A549 (cell line): ENCODE measurements at regions not wholly inside any gene's neighbourhood (a gene's known extent, or its start where the extent isn't known, plus 50 kb on each side); places are given as distances from the start of the nearest gene placed in this dataset.

Source experiments
- ATAC-seq, 2 experiments: fragments of 200-7000 bp in 1 of 2; fragments of >200 bp in 1 of 2; cut with Nextera tagmentation in 1 of 2; cut with Tn5 transposase in 1 of 2; 3 replicates each; pipeline versions ENCODE4 v1.8.0 to v1.9.1; 2018 to 2020; ENCODE audit warnings: mild to moderate bottlenecking in 1 of 2, moderate library complexity in 1 of 2
- CTCF ChIA-PET: fragments of 300-600 bp; sonication (Branson Sonifier 250); formaldehyde crosslinking; extraction: SDS; loops from one replicate; lab custom pipeline; 2021; ENCODE audit warnings: antibody characterized with exemption, inconsistent platforms; lab: Yijun Ruan, JAX
- POLR2A ChIA-PET: fragments of 350-600 bp; formaldehyde crosslinking; extraction: SDS; loops from one replicate; lab custom pipeline; 2021; ENCODE audit warnings: antibody characterized with exemption, inconsistent platforms; lab: Yijun Ruan, JAX
- DNase-seq, 2 experiments: peaks; one replicate each; pipeline versions ENCODE4 v3.0.0 to v3.0.0-alpha.2; 2011 to 2016; ENCODE audit warnings: low read depth in 1 of 2, low spot score in 1 of 2
- FAIRE-seq: peaks from 2 replicates; lab custom pipeline; 2011; peaks lifted over from hg19 to GRCh38; lab: Jason Lieb, UNC
- H3K27ac ChIP-seq, 2 experiments: fragments of >200 bp; sonication (Bioruptor Twin); formaldehyde crosslinking; 3 replicates each; pipeline ENCODE4 v1.5.1; 2016 to 2017
- H3K4me1 ChIP-seq: fragments of >200 bp; sonication (Bioruptor Twin); formaldehyde crosslinking; 3 replicates; pipeline ENCODE4 v1.6.1; 2016
- H3K4me2 ChIP-seq: fragments of >200 bp; sonication (Bioruptor Twin); formaldehyde crosslinking; 3 replicates; pipeline ENCODE4 v1.6.1; 2016
- H3K4me3 ChIP-seq: fragments of >200 bp; sonication (Bioruptor Twin); formaldehyde crosslinking; 3 replicates; pipeline ENCODE4 v1.5.1; 2016
- H3K9me3 ChIP-seq: fragments of >200 bp; sonication (Bioruptor Twin); formaldehyde crosslinking; 3 replicates; pipeline ENCODE4 v1.6.1; 2016
- BHLHE40 ChIP-seq: IDR thresholded peaks from 2 replicates; pipeline ENCODE4 v1.6.1; 2012; ENCODE audit warnings: low read depth, low read length, inconsistent platforms
- CHD2 ChIP-seq: fragments of 150-350 bp; IDR thresholded peaks from 2 replicates; pipeline ENCODE4 v1.6.1; 2014; ENCODE audit warnings: low read length; ENCODE audit not compliant: partially characterized antibody
- EHMT2 ChIP-seq: fragments of 200-600 bp; sonication (generic); IDR thresholded peaks from 2 replicates; pipeline ENCODE4 v1.6.1; 2016; ENCODE audit warnings: antibody characterized with exemption, low read depth, mild to moderate bottlenecking, moderate library complexity
- ESRRA ChIP-seq: fragments of 150-350 bp; IDR thresholded peaks from 2 replicates; pipeline ENCODE4 v1.6.1; 2014; ENCODE audit warnings: mild to moderate bottlenecking, low read length, borderline replicate concordance
- FOSB ChIP-seq: fragments of 250-450 bp; sonication (Bioruptor Pico); IDR thresholded peaks from 2 replicates; pipeline ENCODE4 v1.5.0; 2020; ENCODE audit warnings: mild to moderate bottlenecking, moderate library complexity
- FOSL2 ChIP-seq, 2 experiments: fragments of 450-650 bp in 1 of 2; fragments of >200 bp in 1 of 2; sonication (Bioruptor Twin) in 1 of 2; formaldehyde crosslinking; IDR thresholded peaks; 2 replicates each; pipeline versions ENCODE4 v1.5.0 to v1.6.1; 2016 to 2020; ENCODE audit warnings: mild to moderate bottlenecking in 1 of 2, moderate library complexity in 1 of 2
- FOXS1 ChIP-seq: fragments of 250-450 bp; sonication (Bioruptor Pico); IDR thresholded peaks from 2 replicates; pipeline ENCODE4 v1.5.0; 2020; ENCODE audit warnings: mild to moderate bottlenecking, moderate library complexity
- HOXA7 ChIP-seq: fragments of 250-450 bp; sonication (Bioruptor Pico); IDR thresholded peaks from 2 replicates; pipeline ENCODE4 v1.5.0; 2020; ENCODE audit warnings: mild to moderate bottlenecking, moderate library complexity
- HOXB13 ChIP-seq: fragments of 250-450 bp; sonication (Bioruptor Pico); IDR thresholded peaks from 2 replicates; pipeline ENCODE4 v1.5.0; 2020; ENCODE audit warnings: low read depth, mild to moderate bottlenecking, moderate library complexity
- HOXB5 ChIP-seq: fragments of 250-450 bp; sonication (Bioruptor Pico); IDR thresholded peaks from 2 replicates; pipeline ENCODE4 v1.5.0; 2020; ENCODE audit warnings: mild to moderate bottlenecking, moderate library complexity
- JUN ChIP-seq, 2 experiments: fragments of >200 bp; sonication (Bioruptor Twin); formaldehyde crosslinking; IDR thresholded peaks; 2 replicates in 1 of 2; 3 replicates in 1 of 2; pipeline ENCODE4 v1.6.1; 2016 to 2017
- KDM1A ChIP-seq: fragments of 200-600 bp; sonication (generic); IDR thresholded peaks from 2 replicates; pipeline ENCODE4 v1.6.1; 2016; ENCODE audit warnings: low read depth, mild to moderate bottlenecking
- KDM5A ChIP-seq: fragments of 200-600 bp; sonication (generic); IDR thresholded peaks from 2 replicates; pipeline ENCODE4 v1.6.1; 2016; ENCODE audit warnings: antibody characterized with exemption, mild to moderate bottlenecking
- MAZ ChIP-seq: fragments of 150-350 bp; IDR thresholded peaks from 2 replicates; pipeline ENCODE4 v1.6.1; 2014; ENCODE audit warnings: antibody characterized with exemption, low read depth, low read length, borderline replicate concordance
- NPAS2 ChIP-seq: fragments of 250-450 bp; sonication (Bioruptor Pico); IDR thresholded peaks from 2 replicates; pipeline ENCODE4 v1.8.0; 2022; ENCODE audit warnings: mild to moderate bottlenecking, moderate library complexity, borderline replicate concordance
- NR3C1 ChIP-seq: fragments of >200 bp; sonication (Bioruptor Twin); formaldehyde crosslinking; IDR thresholded peaks from 3 replicates; pipeline ENCODE4 v1.6.1; 2017
- PHF8 ChIP-seq: fragments of 200-600 bp; sonication (generic); IDR thresholded peaks from 2 replicates; pipeline ENCODE4 v1.6.1; 2016; ENCODE audit warnings: low read depth, mild to moderate bottlenecking, antibody characterized with exemption, moderate library complexity, borderline replicate concordance
- POLR2AphosphoS2 ChIP-seq: conservative IDR thresholded peaks from 2 replicates; pipeline ENCODE4 v1.6.1; 2012; ENCODE audit warnings: low read length, improper control_type of control experiment, inconsistent platforms
- RARB ChIP-seq: fragments of 250-450 bp; sonication (Bioruptor Pico); IDR thresholded peaks from 2 replicates; pipeline ENCODE4 v1.8.0; 2021; ENCODE audit warnings: mild to moderate bottlenecking, moderate library complexity
- RCOR1 ChIP-seq: fragments of 150-350 bp; IDR thresholded peaks from 2 replicates; pipeline ENCODE4 v1.6.1; 2014; ENCODE audit warnings: antibody characterized with exemption, low read length, low read depth
- TP53 ChIP-seq: fragments of 250-450 bp; sonication (Bioruptor Pico); IDR thresholded peaks from 2 replicates; pipeline ENCODE4 v1.5.0; 2021; ENCODE audit warnings: mild to moderate bottlenecking, moderate library complexity
- ZC3H11A ChIP-seq: fragments of 450-650 bp; IDR thresholded peaks from 2 replicates; pipeline ENCODE4 v1.6.1; 2014; ENCODE audit warnings: antibody characterized with exemption, mild to moderate bottlenecking
- WGBS: methylation state at CpG from one replicate; pipeline ENCODE4 v1.1.6; 2017; ENCODE audit errors: missing lambda C conversion rate; 5-methylcytosine and 5-hydroxymethylcytosine counted together
- TF ChIP-seq, protein P1 (sequence below): fragments of 250-450 bp; sonication (Bioruptor Pico); IDR thresholded peaks from 2 replicates; pipeline ENCODE4 v1.5.0; 2021; ENCODE audit warnings: mild to moderate bottlenecking, moderate library complexity, borderline replicate concordance
- TF ChIP-seq, protein P2 (sequence below): fragments of 150-350 bp; IDR thresholded peaks from 2 replicates; pipeline ENCODE4 v1.6.1; 2014; ENCODE audit warnings: low read depth, mild to moderate bottlenecking, low read length
- TF ChIP-seq, protein P3 (sequence below): fragments of >200 bp; sonication (Bioruptor Twin); formaldehyde crosslinking; IDR thresholded peaks from 2 replicates; pipeline ENCODE4 v1.6.1; 2016
- TF ChIP-seq, protein P4 (sequence below): fragments of >200 bp; sonication (Bioruptor Twin); formaldehyde crosslinking; IDR thresholded peaks from 3 replicates; pipeline ENCODE4 v1.5.1; 2016

DNA sequence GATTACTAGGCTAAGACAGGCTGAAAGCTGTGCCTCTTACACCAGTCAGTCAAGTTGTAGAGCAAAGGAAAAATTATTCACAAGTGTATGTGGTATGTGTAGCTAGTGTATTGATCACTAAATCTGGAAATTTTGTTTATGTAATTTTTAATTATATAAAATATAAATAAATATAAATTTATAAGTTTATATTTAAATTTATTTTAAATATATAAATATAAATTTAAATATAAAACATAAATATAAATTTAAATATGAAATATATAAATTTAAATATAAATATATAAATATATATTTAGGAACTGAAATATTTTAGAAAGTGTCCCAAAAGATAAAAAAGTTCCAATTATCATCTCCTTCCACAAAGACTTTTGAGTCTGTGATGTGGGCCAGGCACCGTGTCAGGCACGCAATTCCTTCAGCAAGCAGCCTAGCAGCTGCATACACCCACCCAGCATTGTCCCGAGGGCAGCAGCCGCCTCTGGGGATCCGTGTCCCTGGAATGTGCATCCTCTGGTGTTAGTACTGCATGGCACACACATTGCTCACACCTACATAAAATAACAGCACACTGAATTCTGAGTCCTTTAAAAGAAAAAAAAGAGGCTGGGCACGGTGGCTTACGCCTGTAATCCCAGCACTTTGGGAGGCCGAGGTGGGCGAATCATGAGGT is 1098.0 kb downstream of the BRD1 start:
- H3K27ac ChIP-seq, result no peak overlapping the region
- no peak overlapping the region for H3K4me3 ChIP-seq
- ChIA-PET POLR2A (no interaction called here), CTCF (no interaction called here)
- no peaks in the 10 kb centered on the region for H3K4me1 ChIP-seq
- TF ChIP-seq HOXB13 (CRISPR knock-in tag) (no peak), FOSB (no peak), ZC3H11A (no peak), RARB (CRISPR knock-in tag) (no peak), NR3C1 (no peak), CHD2 (no peak), NPAS2 (CRISPR knock-in tag) (no peak), EHMT2 (no peak), ESRRA (no peak), KDM1A (no peak), HOXA7 (CRISPR knock-in tag) (no peak), FOSL2 (IDR thresholded peaks at IDR 0.05) (no peak), FOSL2 (CRISPR knock-in tag; IDR thresholded peaks at IDR 0.05) (no peak), PHF8 (no peak)
- TF ChIP-seq, protein P1, sequence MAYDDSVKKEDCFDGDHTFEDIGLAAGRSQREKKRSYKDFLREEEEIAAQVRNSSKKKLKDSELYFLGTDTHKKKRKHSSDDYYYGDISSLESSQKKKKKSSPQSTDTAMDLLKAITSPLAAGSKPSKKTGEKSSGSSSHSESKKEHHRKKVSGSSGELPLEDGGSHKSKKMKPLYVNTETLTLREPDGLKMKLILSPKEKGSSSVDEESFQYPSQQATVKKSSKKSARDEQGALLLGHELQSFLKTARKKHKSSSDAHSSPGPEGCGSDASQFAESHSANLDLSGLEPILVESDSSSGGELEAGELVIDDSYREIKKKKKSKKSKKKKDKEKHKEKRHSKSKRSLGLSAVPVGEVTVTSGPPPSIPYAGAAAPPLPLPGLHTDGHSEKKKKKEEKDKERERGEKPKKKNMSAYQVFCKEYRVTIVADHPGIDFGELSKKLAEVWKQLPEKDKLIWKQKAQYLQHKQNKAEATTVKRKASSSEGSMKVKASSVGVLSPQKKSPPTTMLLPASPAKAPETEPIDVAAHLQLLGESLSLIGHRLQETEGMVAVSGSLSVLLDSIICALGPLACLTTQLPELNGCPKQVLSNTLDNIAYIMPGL (CRISPR knock-in tag), result no peak
- TF ChIP-seq, protein P2, sequence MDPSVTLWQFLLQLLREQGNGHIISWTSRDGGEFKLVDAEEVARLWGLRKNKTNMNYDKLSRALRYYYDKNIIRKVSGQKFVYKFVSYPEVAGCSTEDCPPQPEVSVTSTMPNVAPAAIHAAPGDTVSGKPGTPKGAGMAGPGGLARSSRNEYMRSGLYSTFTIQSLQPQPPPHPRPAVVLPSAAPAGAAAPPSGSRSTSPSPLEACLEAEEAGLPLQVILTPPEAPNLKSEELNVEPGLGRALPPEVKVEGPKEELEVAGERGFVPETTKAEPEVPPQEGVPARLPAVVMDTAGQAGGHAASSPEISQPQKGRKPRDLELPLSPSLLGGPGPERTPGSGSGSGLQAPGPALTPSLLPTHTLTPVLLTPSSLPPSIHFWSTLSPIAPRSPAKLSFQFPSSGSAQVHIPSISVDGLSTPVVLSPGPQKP, result no peak
- TF ChIP-seq, protein P3, sequence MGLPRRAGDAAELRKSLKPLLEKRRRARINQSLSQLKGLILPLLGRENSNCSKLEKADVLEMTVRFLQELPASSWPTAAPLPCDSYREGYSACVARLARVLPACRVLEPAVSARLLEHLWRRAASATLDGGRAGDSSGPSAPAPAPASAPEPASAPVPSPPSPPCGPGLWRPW, result no peak
- DNase-seq (no peak), ATAC-seq (no peak), FAIRE-seq (no peak)
- 76% methylated on average over 9 of the region's 9 CpGs for WGBS
- no peak overlapping the region for H3K4me2 ChIP-seq
- no peaks in the 10 kb centered on the region; the same call in 2 of the 3 replicates for H3K9me3 ChIP-seq

DNA sequence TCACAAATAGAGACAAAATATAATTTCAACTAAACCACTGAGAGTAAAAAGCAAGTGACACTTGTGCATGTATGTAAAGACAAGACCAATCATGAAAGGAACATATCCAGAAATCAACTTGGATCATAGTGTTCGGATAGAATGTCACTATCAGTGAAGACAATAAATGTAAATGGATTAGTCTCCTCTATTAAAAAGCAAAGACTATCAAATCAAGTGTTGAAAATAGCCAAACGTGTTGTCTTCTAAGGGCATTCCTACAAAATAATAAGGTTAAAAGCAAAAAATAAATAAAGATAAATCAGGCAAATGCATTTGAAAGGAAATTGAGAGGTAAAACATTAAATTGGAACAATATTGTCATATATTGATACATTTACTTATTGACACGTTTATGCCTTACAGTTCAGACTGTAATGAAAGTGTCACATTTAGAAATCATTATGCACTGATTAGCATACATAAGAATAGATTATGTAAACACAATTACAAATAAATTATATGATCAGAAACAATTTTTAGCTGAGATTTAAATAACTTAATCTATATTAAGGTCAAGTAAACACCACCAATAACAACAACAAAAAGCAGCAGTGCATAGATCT is 1100.1 kb downstream of the BRD1 start:
- ChIA-PET CTCF (no interaction called here), POLR2A (no interaction called here)
- Histone ChIP-seq H3K4me2 (no peak overlapping the region), H3K4me1 (no peaks in the 10 kb centered on the region), H3K9me3 (no peaks in the 10 kb centered on the region; the same call in 2 of the 3 replicates), H3K4me3 (no peak overlapping the region), H3K27ac (no peak overlapping the region)
- DNase-seq (no peak), ATAC-seq (no peak), FAIRE-seq (no peak)
- TF ChIP-seq TP53 (no peak), POLR2AphosphoS2 (no peak), JUN (IDR thresholded peaks at IDR 0.05) (no peak), FOSL2 (IDR thresholded peaks at IDR 0.05) (no peak), FOSL2 (CRISPR knock-in tag; IDR thresholded peaks at IDR 0.05) (no peak), RCOR1 (no peak), MAZ (no peak), FOXS1 (CRISPR knock-in tag) (no peak), KDM5A (no peak), BHLHE40 (no peak), HOXB5 (CRISPR knock-in tag) (no peak)
- TF ChIP-seq, protein P4, sequence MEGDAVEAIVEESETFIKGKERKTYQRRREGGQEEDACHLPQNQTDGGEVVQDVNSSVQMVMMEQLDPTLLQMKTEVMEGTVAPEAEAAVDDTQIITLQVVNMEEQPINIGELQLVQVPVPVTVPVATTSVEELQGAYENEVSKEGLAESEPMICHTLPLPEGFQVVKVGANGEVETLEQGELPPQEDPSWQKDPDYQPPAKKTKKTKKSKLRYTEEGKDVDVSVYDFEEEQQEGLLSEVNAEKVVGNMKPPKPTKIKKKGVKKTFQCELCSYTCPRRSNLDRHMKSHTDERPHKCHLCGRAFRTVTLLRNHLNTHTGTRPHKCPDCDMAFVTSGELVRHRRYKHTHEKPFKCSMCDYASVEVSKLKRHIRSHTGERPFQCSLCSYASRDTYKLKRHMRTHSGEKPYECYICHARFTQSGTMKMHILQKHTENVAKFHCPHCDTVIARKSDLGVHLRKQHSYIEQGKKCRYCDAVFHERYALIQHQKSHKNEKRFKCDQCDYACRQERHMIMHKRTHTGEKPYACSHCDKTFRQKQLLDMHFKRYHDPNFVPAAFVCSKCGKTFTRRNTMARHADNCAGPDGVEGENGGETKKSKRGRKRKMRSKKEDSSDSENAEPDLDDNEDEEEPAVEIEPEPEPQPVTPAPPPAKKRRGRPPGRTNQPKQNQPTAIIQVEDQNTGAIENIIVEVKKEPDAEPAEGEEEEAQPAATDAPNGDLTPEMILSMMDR, result no peak
- WGBS, result 6% methylated on average over 3 of the region's 3 CpGs
